ENCODE measurements at regions not wholly inside any gene's neighbourhood (a gene's known extent, or its start where the extent isn't known, plus 50 kb on each side); places are given as distances from the start of the nearest gene placed in this dataset.

GRCh38 chr12:87801860-87802720 is 227.1 kb downstream of the C12orf50 start:
- no peak for TF ChIP-seq CTCF (IDR thresholded peaks at IDR 0.05; ENCODE audit: partially characterized antibody, unreplicated experiment)
- no peak for DNase-seq
- Mint-ChIP-seq H3K27ac (ENCODE audit: unreplicated experiment) (no peak overlapping the region), H3K4me3 (ENCODE audit: unreplicated experiment) (no peak overlapping the region), H3K4me1 (ENCODE audit: low read depth, unreplicated experiment) (peaks cover 3% of the 10 kb centered on the region), H3K9me3 (ENCODE audit: unreplicated experiment) (no peaks in the 10 kb centered on the region), H3K27me3 (ENCODE audit: unreplicated experiment) (no peaks in the 10 kb centered on the region), H3K36me3 (ENCODE audit: unreplicated experiment) (no peaks in the 10 kb centered on the region)

GRCh38 chr12:87796961-87797516 is 232.2 kb downstream of the C12orf50 start:
- H3K9me3 Mint-ChIP-seq (ENCODE audit: unreplicated experiment), result no peaks in the 10 kb centered on the region
- TF ChIP-seq CTCF (IDR thresholded peaks at IDR 0.05; ENCODE audit: partially characterized antibody, unreplicated experiment), result no peak
- no peaks in the 10 kb centered on the region for H3K36me3 Mint-ChIP-seq (ENCODE audit: unreplicated experiment)
- H3K4me1 Mint-ChIP-seq (ENCODE audit: low read depth, unreplicated experiment), result no peaks in the 10 kb centered on the region
- no peak overlapping the region for H3K27ac Mint-ChIP-seq (ENCODE audit: unreplicated experiment)
- no peak overlapping the region for H3K4me3 Mint-ChIP-seq (ENCODE audit: unreplicated experiment)
- H3K27me3 Mint-ChIP-seq (ENCODE audit: unreplicated experiment), result no peaks in the 10 kb centered on the region
- no peak for DNase-seq

- Mint-ChIP-seq H3K4me3 (ENCODE audit: unreplicated experiment) (no peak overlapping the region), H3K27ac (ENCODE audit: unreplicated experiment) (no peak overlapping the region), H3K4me1 (ENCODE audit: low read depth, unreplicated experiment) (no peaks in the 10 kb centered on the region), H3K36me3 (ENCODE audit: unreplicated experiment) (no peaks in the 10 kb centered on the region), H3K27me3 (ENCODE audit: unreplicated experiment) (no peaks in the 10 kb centered on the region), H3K9me3 (ENCODE audit: unreplicated experiment) (no peaks in the 10 kb centered on the region)
- TF ChIP-seq CTCF (IDR thresholded peaks at IDR 0.05; ENCODE audit: partially characterized antibody, unreplicated experiment), result no peak
- no peak for DNase-seq
Measured at GRCh38 chr12:87795555-87795954, 233.6 kb downstream of the C12orf50 start.

GRCh38 chr12:87794854-87795253 is 234.3 kb downstream of the C12orf50 start:
- no peaks in the 10 kb centered on the region for H3K4me1 Mint-ChIP-seq (ENCODE audit: low read depth, unreplicated experiment)
- H3K4me3 Mint-ChIP-seq (ENCODE audit: unreplicated experiment), result no peak overlapping the region
- no peaks in the 10 kb centered on the region for H3K27me3 Mint-ChIP-seq (ENCODE audit: unreplicated experiment)
- H3K9me3 Mint-ChIP-seq (ENCODE audit: unreplicated experiment), result no peaks in the 10 kb centered on the region
- no peak overlapping the region for H3K27ac Mint-ChIP-seq (ENCODE audit: unreplicated experiment)
- TF ChIP-seq CTCF (IDR thresholded peaks at IDR 0.05; ENCODE audit: partially characterized antibody, unreplicated experiment), result no peak
- no peaks in the 10 kb centered on the region for H3K36me3 Mint-ChIP-seq (ENCODE audit: unreplicated experiment)
- no peak for DNase-seq

GRCh38 chr12:87793131-87793530 is 236.1 kb downstream of the C12orf50 start:
- H3K4me3 Mint-ChIP-seq (ENCODE audit: unreplicated experiment), result no peak overlapping the region
- no peaks in the 10 kb centered on the region for H3K9me3 Mint-ChIP-seq (ENCODE audit: unreplicated experiment)
- H3K27ac Mint-ChIP-seq (ENCODE audit: unreplicated experiment), result no peak overlapping the region
- DNase-seq, result no peak
- H3K36me3 Mint-ChIP-seq (ENCODE audit: unreplicated experiment), result no peaks in the 10 kb centered on the region
- no peaks in the 10 kb centered on the region for H3K4me1 Mint-ChIP-seq (ENCODE audit: low read depth, unreplicated experiment)
- TF ChIP-seq CTCF (IDR thresholded peaks at IDR 0.05; ENCODE audit: partially characterized antibody, unreplicated experiment), result no peak
- no peaks in the 10 kb centered on the region for H3K27me3 Mint-ChIP-seq (ENCODE audit: unreplicated experiment)

Data from glutamatergic neuron (in vitro differentiated cells).